ENCODE measurements at regions not wholly inside any gene's neighbourhood (a gene's known extent, or its start where the extent isn't known, plus 50 kb on each side); places are given as distances from the start of the nearest gene placed in this dataset.

DNA sequence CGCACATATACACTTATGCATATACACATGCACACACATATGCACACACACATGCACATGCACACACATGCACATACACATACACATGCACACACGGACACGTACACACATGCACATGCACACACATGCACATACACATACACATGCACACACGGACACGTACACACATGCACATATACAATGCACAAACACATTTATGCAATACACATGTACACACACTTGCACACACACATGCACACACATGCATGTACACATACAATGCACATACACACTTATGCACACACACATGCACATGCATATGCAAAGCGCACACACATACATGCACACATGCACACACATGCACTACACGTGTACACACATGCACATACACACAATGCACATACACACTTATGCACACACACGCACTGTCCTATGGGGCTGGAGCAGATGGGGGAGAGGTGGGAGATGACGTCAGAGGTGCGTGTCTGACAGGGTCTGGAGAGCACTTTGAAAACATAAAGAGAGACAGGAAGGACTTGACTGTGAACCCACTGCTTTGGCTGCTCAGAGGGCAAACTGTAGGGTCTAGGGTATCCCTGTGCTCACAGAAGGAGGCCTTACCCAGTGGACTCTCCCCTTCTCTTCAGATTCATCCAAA, 108.2 kb downstream of the UQCRFS1 start:
- H3K4me1 Mint-ChIP-seq: peaks cover 9% of the 10 kb centered on the region; the same call in 1 of the 2 replicates
- CTCF ChIA-PET: interaction anchor here (0.8 to 1.7 kb wide), 7 partner anchors 13 to 420 kb away, joined by 3 to 8 read pairs (median 4); no protein-coding TSS in a partner anchor
- no peak for TF ChIP-seq NFE2L1 (CRISPR knock-in tag; IDR thresholded peaks at IDR 0.05)
- no peak for TF ChIP-seq GABPB1 (CRISPR knock-in tag; IDR thresholded peaks at IDR 0.05)
- TF ChIP-seq, protein P1, sequence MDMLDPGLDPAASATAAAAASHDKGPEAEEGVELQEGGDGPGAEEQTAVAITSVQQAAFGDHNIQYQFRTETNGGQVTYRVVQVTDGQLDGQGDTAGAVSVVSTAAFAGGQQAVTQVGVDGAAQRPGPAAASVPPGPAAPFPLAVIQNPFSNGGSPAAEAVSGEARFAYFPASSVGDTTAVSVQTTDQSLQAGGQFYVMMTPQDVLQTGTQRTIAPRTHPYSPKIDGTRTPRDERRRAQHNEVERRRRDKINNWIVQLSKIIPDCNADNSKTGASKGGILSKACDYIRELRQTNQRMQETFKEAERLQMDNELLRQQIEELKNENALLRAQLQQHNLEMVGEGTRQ (CRISPR knock-in tag; IDR thresholded peaks at IDR 0.05): no peak
- TF ChIP-seq NR2C2 (CRISPR knock-in tag; IDR thresholded peaks at IDR 0.05): no peak
- no peak for TF ChIP-seq MXD4 (CRISPR knock-in tag; IDR thresholded peaks at IDR 0.05; ENCODE audit: borderline replicate concordance)
- no peak for TF ChIP-seq ELF4 (CRISPR knock-in tag; IDR thresholded peaks at IDR 0.05; ENCODE audit: low read depth)
- no peak for TF ChIP-seq ZNF263 (CRISPR knock-in tag; IDR thresholded peaks at IDR 0.05; ENCODE audit: low read depth)
- TF ChIP-seq ETV6 (CRISPR knock-in tag; IDR thresholded peaks at IDR 0.05): no peak
- TF ChIP-seq, protein P2, sequence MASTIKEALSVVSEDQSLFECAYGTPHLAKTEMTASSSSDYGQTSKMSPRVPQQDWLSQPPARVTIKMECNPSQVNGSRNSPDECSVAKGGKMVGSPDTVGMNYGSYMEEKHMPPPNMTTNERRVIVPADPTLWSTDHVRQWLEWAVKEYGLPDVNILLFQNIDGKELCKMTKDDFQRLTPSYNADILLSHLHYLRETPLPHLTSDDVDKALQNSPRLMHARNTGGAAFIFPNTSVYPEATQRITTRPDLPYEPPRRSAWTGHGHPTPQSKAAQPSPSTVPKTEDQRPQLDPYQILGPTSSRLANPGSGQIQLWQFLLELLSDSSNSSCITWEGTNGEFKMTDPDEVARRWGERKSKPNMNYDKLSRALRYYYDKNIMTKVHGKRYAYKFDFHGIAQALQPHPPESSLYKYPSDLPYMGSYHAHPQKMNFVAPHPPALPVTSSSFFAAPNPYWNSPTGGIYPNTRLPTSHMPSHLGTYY (CRISPR knock-in tag; IDR thresholded peaks at IDR 0.05): no peak
- TF ChIP-seq, protein P3, sequence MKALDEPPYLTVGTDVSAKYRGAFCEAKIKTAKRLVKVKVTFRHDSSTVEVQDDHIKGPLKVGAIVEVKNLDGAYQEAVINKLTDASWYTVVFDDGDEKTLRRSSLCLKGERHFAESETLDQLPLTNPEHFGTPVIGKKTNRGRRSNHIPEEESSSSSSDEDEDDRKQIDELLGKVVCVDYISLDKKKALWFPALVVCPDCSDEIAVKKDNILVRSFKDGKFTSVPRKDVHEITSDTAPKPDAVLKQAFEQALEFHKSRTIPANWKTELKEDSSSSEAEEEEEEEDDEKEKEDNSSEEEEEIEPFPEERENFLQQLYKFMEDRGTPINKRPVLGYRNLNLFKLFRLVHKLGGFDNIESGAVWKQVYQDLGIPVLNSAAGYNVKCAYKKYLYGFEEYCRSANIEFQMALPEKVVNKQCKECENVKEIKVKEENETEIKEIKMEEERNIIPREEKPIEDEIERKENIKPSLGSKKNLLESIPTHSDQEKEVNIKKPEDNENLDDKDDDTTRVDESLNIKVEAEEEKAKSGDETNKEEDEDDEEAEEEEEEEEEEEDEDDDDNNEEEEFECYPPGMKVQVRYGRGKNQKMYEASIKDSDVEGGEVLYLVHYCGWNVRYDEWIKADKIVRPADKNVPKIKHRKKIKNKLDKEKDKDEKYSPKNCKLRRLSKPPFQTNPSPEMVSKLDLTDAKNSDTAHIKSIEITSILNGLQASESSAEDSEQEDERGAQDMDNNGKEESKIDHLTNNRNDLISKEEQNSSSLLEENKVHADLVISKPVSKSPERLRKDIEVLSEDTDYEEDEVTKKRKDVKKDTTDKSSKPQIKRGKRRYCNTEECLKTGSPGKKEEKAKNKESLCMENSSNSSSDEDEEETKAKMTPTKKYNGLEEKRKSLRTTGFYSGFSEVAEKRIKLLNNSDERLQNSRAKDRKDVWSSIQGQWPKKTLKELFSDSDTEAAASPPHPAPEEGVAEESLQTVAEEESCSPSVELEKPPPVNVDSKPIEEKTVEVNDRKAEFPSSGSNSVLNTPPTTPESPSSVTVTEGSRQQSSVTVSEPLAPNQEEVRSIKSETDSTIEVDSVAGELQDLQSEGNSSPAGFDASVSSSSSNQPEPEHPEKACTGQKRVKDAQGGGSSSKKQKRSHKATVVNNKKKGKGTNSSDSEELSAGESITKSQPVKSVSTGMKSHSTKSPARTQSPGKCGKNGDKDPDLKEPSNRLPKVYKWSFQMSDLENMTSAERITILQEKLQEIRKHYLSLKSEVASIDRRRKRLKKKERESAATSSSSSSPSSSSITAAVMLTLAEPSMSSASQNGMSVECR (CRISPR knock-in tag; IDR thresholded peaks at IDR 0.05; ENCODE audit: borderline replicate concordance): no peak
- no peak for TF ChIP-seq ZNF423 (CRISPR knock-in tag; IDR thresholded peaks at IDR 0.05)
- no peak for TF ChIP-seq ZNF138 (CRISPR knock-in tag; conservative IDR thresholded peaks at IDR 0.05)
- no peak for TF ChIP-seq SMAD3 (CRISPR knock-in tag; IDR thresholded peaks at IDR 0.05; ENCODE audit: borderline replicate concordance)
- no peak for TF ChIP-seq ATF1 (CRISPR knock-in tag; IDR thresholded peaks at IDR 0.05)
- TF ChIP-seq HMGA2 (CRISPR knock-in tag; IDR thresholded peaks at IDR 0.05): no peak
- TF ChIP-seq ZMAT4 (CRISPR knock-in tag; IDR thresholded peaks at IDR 0.05): no peak
- no peak for TF ChIP-seq ZNF281 (CRISPR knock-in tag; IDR thresholded peaks at IDR 0.05)
- TF ChIP-seq NR1H2 (CRISPR knock-in tag; IDR thresholded peaks at IDR 0.05): no peak
- TF ChIP-seq RORB (CRISPR knock-in tag; IDR thresholded peaks at IDR 0.05): no peak
- peaks cover 38% of the 10 kb centered on the region for H3K9me3 Mint-ChIP-seq
- POLR2A ChIA-PET: no interaction called here
- no peak for ATAC-seq
- H3K36me3 Mint-ChIP-seq: peaks cover 3% of the 10 kb centered on the region; the same call in 1 of the 2 replicates
- H3K4me3 Mint-ChIP-seq: no peak overlapping the region
- H3K27me3 Mint-ChIP-seq (ENCODE audit: low read depth): no peaks in the 10 kb centered on the region; the same call in 1 of the 2 replicates
- no peak overlapping the region for H3K27ac Mint-ChIP-seq
- DNase-seq (ENCODE audit: low spot score): no peak

Data from WTC11 (cell line).